Fibroblast of lung (primary cell): ENCODE measurements at regions not wholly inside any gene's neighbourhood (a gene's known extent, or its start where the extent isn't known, plus 50 kb on each side); places are given as distances from the start of the nearest gene placed in this dataset.

Experiments used
- CTCF ChIP-seq, 2 donors: IDR thresholded peaks in 1 of 2; conservative IDR thresholded peaks in 1 of 2; 1 replicate in 1 of 2; 2 replicates in 1 of 2; pipeline ENCODE4 v1.5.1; 2011 to 2012; ENCODE audit warnings: low read length in 2 of 2, control low read depth in 1 of 2, inconsistent platforms in 1 of 2, low read depth in 1 of 2, mild to moderate bottlenecking in 1 of 2
- EZH2 ChIP-seq: IDR thresholded peaks from 2 replicates; pipeline ENCODE4 v1.5.1; 2012; ENCODE audit warnings: low read length, control low read depth, mild to moderate bottlenecking; ENCODE audit errors: missing control alignments

- TF ChIP-seq EZH2 (no peak), CTCF (conservative IDR thresholded peaks at IDR 0.05 in 1 of 2, IDR thresholded peaks at IDR 0.05 in 1 of 2; ENCODE audit: low read depth in 1 of 2, low read length in 2 of 2) (no peak)
Observed at GRCh38 chr16:85373741-85374570, 239.2 kb upstream of the GSE1 start.
